SK-N-SH (cell line): ENCODE measurements at regions not wholly inside any gene's neighbourhood (a gene's known extent, or its start where the extent isn't known, plus 50 kb on each side); places are given as distances from the start of the nearest gene placed in this dataset.

ENCODE experiments used
- CTCF ChIP-seq: fragments of 200-600 bp; sonication (generic); IDR thresholded peaks from 2 replicates; pipeline ENCODE4 v1.6.1; 2017; ENCODE audit warnings: antibody characterized with exemption, mild to moderate bottlenecking, moderate library complexity
- EP300 ChIP-seq, 2 experiments: IDR thresholded peaks; 2 replicates each; pipeline versions ENCODE4 v1.4.0 to v1.6.1; 2012; ENCODE audit warnings: borderline replicate concordance in 1 of 2, low read depth in 1 of 2, low read length in 1 of 2
- FOXM1 ChIP-seq: IDR thresholded peaks from 2 replicates; pipeline ENCODE4 v1.4.0; 2012; ENCODE audit warnings: low read depth, mild to moderate bottlenecking
- MEF2A ChIP-seq: IDR thresholded peaks from 2 replicates; pipeline ENCODE4 v1.4.0; 2012; ENCODE audit warnings: low read depth, borderline replicate concordance
- MXI1 ChIP-seq: IDR thresholded peaks from 2 replicates; pipeline ENCODE4 v1.6.1; 2012; ENCODE audit warnings: mild to moderate bottlenecking, low read depth, low read length, improper control_type of control experiment
- POLR2AphosphoS5 ChIP-seq: IDR thresholded peaks from 2 replicates; pipeline ENCODE4 v1.6.1; 2012; ENCODE audit warnings: low read depth, low read length
- RAD21 ChIP-seq: IDR thresholded peaks from 2 replicates; pipeline ENCODE4 v1.6.1; 2012; ENCODE audit warnings: mild to moderate bottlenecking, low read length
- REST ChIP-seq: IDR thresholded peaks from 2 replicates; pipeline ENCODE4 v1.6.1; 2012; ENCODE audit warnings: mild to moderate bottlenecking, low read depth, low read length, moderate library complexity
- RFX5 ChIP-seq: IDR thresholded peaks from 2 replicates; pipeline ENCODE4 v1.6.1; 2012; ENCODE audit warnings: mild to moderate bottlenecking, improper control_type of control experiment, low read length
- YY1 ChIP-seq: IDR thresholded peaks from 2 replicates; pipeline ENCODE4 v1.4.0; 2012; ENCODE audit warnings: low read depth, mild to moderate bottlenecking
- ZBTB33 ChIP-seq: IDR thresholded peaks from 2 replicates; pipeline ENCODE4 v1.4.0; 2012; ENCODE audit warnings: low read depth, borderline replicate concordance

- TF ChIP-seq MEF2A (no peak), CTCF (no peak), YY1 (no peak), RFX5 (no peak), POLR2AphosphoS5 (no peak), MXI1 (no peak), EP300 (IDR thresholded peaks at IDR 0.05; ENCODE audit: borderline replicate concordance in 1 of 2, low read depth in 1 of 2, low read length in 1 of 2) (no peak), REST (no peak), FOXM1 (no peak), ZBTB33 (no peak), RAD21 (no peak)
Measured at GRCh38 chr9:2477755-2478154, 143.8 kb upstream of the VLDLR start.
